Breast epithelium (tissue), 4 donors: ENCODE measurements at regions not wholly inside any gene's neighbourhood (a gene's known extent, or its start where the extent isn't known, plus 50 kb on each side); places are given as distances from the start of the nearest gene placed in this dataset.

Experiments used
- DNase-seq, 2 donors: peaks; one replicate each; pipeline ENCODE4 v3.0.0-alpha.2; 2019; ENCODE audit warnings: low spot score in 2 of 2
- H3K27ac ChIP-seq, 2 donors: fragments of 200-600 bp; sonication (generic) in 1 of 2; one replicate each; pipeline ENCODE4 v1.5.1; 2016 to 2019; ENCODE audit warnings: mild to moderate bottlenecking in 1 of 2
- H3K27me3 ChIP-seq, 2 donors: fragments of 200-600 bp; sonication (generic) in 1 of 2; one replicate each; pipeline versions ENCODE4 v1.5.1 to v1.6.0; 2017 to 2019; ENCODE audit warnings: control low read depth in 1 of 2, mild to moderate bottlenecking in 1 of 2
- H3K36me3 ChIP-seq: fragments of 200-600 bp; one replicate; pipeline ENCODE4 v1.5.1; 2019
- H3K4me1 ChIP-seq, 2 donors: fragments of 200-600 bp; sonication (generic); one replicate each; pipeline ENCODE4 v1.5.1; 2016 to 2019; ENCODE audit warnings: control low read depth in 1 of 2
- H3K4me3 ChIP-seq, 3 donors: fragments of 200-600 bp; sonication (generic); 1 replicate in 2 of 3; 2 replicates in 1 of 3; pipeline ENCODE4 v1.5.1; 2016 to 2019; ENCODE audit warnings: mild to moderate bottlenecking in 3 of 3, moderate library complexity in 2 of 3
- H3K9me3 ChIP-seq, 2 donors: fragments of 200-600 bp; sonication (generic) in 1 of 2; one replicate each; pipeline ENCODE4 v1.5.1; 2016 to 2019; ENCODE audit warnings: control low read depth in 1 of 2
- CTCF ChIP-seq, 3 donors: fragments of 450-650 bp; IDR thresholded peaks; one replicate each; pipeline ENCODE4 v1.5.1; 2016 to 2017; ENCODE audit warnings: antibody characterized with exemption in 3 of 3, mild to moderate bottlenecking in 3 of 3, moderate library complexity in 3 of 3
- POLR2A ChIP-seq: fragments of 450-650 bp; IDR thresholded peaks from one replicate; pipeline ENCODE4 v1.6.1; 2016; ENCODE audit warnings: antibody characterized with exemption, mild to moderate bottlenecking, moderate library complexity
- POLR2AphosphoS5 ChIP-seq, 3 donors: sonication (generic); formaldehyde crosslinking; IDR thresholded peaks; one replicate each; pipeline ENCODE4 v1.6.1; 2017; ENCODE audit warnings: antibody characterized with exemption in 3 of 3
- intact Hi-C: fragments of 100-400 bp; cut with DNase I; formaldehyde crosslinking; loops from one replicate; pipeline ENCODE4 v1.15.1; 2023; ENCODE audit warnings: low total_unique reads

GRCh38 chr10:22767859-22768258 is 53.5 kb upstream of the PIP4K2A start:
- Histone ChIP-seq H3K36me3 (no peaks in the 10 kb centered on the region), H3K27me3 (no peaks in the 10 kb centered on the region), H3K4me3 (no peak overlapping the region), H3K9me3 (no peaks in the 10 kb centered on the region), H3K4me1 (no peaks in the 10 kb centered on the region), H3K27ac (no peak overlapping the region)
- TF ChIP-seq POLR2AphosphoS5 (IDR thresholded peaks at IDR 0.05) (no peak), CTCF (IDR thresholded peaks at IDR 0.05) (no peak), POLR2A (no peak)
- DNase-seq, result no peak
- intact Hi-C loops, result no loop called here

- Histone ChIP-seq H3K36me3 (no peaks in the 10 kb centered on the region), H3K27me3 (no peaks in the 10 kb centered on the region), H3K9me3 (no peaks in the 10 kb centered on the region), H3K4me1 (no peaks in the 10 kb centered on the region), H3K27ac (no peak overlapping the region), H3K4me3 (no peak overlapping the region)
- DNase-seq, result no peak
- intact Hi-C loops, result no loop called here
- TF ChIP-seq CTCF (IDR thresholded peaks at IDR 0.05), result no peak
Observed at GRCh38 chr10:22766693-22767092, 52.3 kb upstream of the PIP4K2A start.

- intact Hi-C loops, result no loop called here
- Histone ChIP-seq H3K27me3 (no peaks in the 10 kb centered on the region), H3K27ac (no peak overlapping the region), H3K36me3 (no peaks in the 10 kb centered on the region), H3K4me1 (no peaks in the 10 kb centered on the region), H3K9me3 (no peaks in the 10 kb centered on the region), H3K4me3 (no peak overlapping the region)
- TF ChIP-seq CTCF (IDR thresholded peaks at IDR 0.05), result no peak
- no peak for TF ChIP-seq POLR2A
- TF ChIP-seq POLR2AphosphoS5 (IDR thresholded peaks at IDR 0.05), result no peak
- no peak for DNase-seq
Observed at GRCh38 chr10:22765660-22766547, 51.5 kb upstream of the PIP4K2A start.

GRCh38 chr10:22764639-22765038 is 50.3 kb upstream of the PIP4K2A start:
- Histone ChIP-seq H3K27ac (no peak overlapping the region), H3K4me3 (no peak overlapping the region), H3K4me1 (no peaks in the 10 kb centered on the region), H3K9me3 (no peaks in the 10 kb centered on the region), H3K27me3 (no peaks in the 10 kb centered on the region), H3K36me3 (no peaks in the 10 kb centered on the region)
- no peak for DNase-seq
- TF ChIP-seq POLR2AphosphoS5 (IDR thresholded peaks at IDR 0.05) (no peak), CTCF (IDR thresholded peaks at IDR 0.05) (no peak), POLR2A (no peak)
- intact Hi-C loops, result no loop called here
